DMS79 treated with DMSO at 0.1 percent for 48 hours (cell line): ENCODE measurements at regions not wholly inside any gene's neighbourhood (a gene's known extent, or its start where the extent isn't known, plus 50 kb on each side); places are given as distances from the start of the nearest gene placed in this dataset.
"Not testable (repeated sequence)": the region's sequence is repeated elsewhere in the genome, so short reads cannot be mapped to it uniquely, and the experiment has no call there.

Experiments
- DNase-seq: peaks from one replicate; lab custom pipeline; 2025; lab: John Stamatoyannopoulos, UW

DNA sequence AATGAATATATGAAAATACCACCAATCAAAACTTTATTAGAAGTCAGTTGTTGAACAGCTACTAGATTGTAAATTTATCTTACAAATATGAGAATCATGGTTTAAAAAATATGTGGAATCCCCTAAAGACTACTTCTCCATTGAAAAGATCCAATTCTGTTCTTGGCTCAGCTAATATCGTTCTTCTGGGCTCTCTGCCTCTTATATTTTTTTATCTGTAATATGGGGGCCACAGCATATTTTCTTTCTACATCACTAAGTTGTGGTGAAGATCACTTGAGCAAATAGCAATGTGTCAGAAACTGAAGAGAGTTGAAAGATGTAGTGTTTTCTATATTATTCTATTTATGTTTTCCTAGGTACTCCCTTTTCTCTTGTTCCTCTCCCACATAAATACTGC is 198.1 kb downstream of the FZD1 start:
- no peak for DNase-seq

DNA sequence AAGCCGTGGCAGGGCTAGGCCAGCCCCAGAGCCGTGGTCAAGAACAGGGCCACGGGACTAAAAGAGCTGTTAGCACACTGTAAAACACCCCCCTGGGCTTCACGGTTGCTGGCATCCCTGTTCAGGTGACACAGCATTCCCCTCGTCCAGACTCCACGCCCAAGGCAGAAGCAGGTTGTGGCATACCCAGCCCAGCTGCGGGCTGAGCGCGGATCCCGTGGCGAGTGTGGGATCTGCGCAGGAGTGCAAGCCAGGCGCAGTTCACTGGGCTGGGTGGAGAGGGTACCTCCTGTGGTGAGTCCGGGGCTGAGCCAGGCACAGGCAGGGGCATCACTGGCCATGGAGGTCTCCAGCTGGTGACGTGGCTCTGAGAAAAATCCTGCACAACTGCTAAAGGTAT is 199.1 kb downstream of the FZD1 start:
- DNase-seq = no peak

DNA sequence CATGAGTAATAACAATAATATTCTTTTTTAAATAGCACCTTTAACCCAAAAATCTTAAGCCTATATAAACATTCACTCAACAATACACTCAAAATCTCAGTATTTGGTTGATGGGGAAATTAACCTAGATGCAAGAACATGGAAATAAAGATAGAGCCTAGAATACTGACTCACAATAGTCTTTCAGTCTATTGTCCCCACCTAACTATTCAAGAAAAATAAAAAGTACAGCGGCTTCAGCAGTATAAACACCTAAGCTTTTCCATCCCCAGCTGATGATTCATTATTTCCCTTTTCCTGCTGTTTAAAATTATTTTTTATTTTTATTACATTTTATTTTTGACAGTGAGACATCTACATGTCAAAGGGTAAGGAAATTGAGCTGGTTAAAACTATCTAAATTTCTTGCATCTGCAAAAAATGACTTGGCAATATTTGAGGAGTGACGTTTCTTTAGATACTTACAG is 201.4 kb downstream of the FZD1 start:
- DNase-seq = no peak

DNA sequence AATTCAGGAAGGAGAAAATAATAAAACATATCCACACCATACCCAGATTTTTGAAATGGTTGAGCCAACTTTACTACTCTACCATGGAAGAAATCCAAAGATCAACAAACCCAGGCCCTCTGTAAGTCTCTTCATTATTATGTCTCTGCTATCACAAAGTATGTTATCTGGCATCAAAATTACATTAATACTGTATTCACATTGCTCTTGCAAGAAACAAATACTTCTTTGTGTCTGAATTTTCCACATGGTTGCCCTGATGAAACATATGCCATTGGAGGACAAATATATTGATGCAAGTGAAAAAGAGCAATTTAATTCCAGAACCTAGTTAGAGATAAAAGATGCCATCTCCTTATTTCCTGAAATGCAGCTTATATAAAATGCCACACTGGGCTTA is 204.0 kb downstream of the FZD1 start:
- DNase-seq = no peak

DNA sequence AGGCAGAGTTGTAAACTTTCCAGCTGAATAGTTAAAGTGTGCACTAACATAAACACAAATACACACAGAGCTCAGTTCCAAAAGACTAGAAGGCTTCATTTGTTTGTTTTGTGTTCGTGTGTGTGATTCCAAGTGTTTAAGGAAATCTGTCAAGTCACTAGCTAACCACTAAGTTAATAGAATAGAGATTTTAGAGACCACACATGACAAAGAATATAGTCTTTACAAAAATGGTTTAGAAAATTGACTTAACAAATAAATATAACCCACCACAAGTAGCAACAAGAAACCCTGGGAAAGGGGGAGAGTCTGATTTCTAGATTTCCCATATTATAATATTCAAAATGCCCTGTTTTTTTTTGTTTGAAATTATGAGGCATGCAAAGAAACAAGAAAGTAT is 209.4 kb downstream of the FZD1 start:
- DNase-seq = no peak

DNA sequence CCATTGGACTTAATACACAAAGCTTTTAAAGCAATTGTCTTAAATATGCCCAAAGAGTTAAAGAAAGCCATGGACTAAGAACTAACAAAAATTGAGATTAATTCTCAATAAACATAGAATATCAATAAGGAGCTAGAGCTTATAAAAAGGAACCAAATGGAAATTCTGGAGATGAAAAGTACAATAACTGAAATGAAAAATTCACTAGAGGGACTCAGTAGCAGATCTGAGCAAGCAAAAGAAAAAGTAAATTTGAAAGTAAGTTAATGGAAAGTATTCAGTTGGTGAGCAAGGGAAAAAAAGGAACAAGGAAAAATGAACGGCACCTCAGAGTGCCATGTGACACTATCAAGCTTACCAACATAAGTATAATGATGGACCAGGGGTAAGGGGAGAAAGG is 209.8 kb downstream of the FZD1 start:
- DNase-seq = no peak

DNA sequence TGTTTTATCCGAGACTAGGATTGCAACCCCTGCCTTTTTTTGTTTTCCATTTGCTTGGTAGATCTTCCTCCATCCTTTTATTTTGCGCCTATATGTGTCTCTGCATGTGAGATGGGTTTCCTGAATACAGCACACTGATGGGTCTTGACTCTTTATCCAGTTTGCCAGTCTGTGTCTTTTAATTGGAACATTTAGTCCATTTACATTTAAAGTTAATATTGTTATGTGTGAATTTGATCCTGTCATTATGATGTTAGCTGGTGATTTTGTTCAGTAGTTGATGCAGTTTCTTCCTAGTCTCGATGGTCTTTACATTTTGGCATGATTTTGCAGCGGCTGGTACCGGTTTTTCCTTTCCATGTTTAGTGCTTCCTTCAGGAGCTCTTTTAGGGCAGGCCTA is 216.2 kb downstream of the FZD1 start:
- not testable (repeated sequence) for DNase-seq

DNA sequence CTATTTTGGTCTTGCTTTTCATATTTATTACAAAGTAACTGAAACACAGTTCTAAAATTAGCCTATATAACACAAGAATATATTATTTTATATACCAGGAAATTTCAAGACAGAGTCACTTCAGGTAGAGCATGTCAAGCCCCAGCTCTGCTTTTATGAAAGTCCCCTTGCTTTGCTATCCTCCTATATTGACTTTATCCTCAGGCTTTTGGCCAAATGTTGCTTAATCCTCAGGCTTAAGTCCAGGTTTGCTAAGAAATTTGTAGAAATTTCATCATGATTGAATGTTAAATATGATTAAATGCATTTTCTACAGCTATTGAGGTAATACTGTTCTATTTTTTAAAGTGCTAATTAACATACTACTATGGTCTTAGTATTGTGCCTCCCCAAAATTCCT is 227.6 kb downstream of the FZD1 start:
- DNase-seq = no peak

DNA sequence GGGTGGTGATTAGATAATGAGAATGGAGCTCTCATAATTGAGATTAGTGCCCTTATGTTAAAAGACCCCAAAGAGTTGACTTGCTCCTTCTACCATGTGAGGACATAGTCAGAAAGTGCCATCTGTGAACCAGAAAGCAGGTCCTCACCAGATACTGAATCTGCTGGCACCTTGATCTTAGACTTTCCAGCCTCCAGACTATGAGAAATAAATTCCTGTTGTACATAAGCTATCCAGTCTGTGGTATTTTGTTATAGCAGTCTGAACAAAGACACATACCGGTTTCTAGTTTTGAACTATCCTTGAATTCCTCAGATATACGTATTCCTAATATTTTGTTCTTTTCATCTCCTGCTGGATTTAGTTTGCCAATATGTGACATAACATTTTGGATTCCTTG is 228.1 kb downstream of the FZD1 start:
- no peak for DNase-seq

DNA sequence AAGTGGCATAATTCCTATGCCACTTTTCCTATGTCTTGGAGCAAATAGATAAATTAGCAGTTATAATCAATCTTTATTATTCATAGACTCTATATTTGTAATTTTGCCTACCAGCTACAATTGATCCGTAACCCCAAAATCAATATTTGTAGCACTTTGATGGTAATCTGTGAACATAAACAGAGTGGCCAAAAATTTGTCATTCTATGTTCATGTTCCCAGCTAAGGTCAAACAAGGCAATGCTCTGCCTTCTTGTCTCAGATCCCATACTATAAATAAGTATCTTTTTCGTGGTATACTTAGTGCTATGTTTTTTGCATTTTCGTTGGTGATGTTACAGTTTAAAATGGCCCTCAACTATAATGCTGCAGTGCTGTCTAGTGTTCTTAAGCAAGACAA is 228.5 kb downstream of the FZD1 start:
- no peak for DNase-seq

DNA sequence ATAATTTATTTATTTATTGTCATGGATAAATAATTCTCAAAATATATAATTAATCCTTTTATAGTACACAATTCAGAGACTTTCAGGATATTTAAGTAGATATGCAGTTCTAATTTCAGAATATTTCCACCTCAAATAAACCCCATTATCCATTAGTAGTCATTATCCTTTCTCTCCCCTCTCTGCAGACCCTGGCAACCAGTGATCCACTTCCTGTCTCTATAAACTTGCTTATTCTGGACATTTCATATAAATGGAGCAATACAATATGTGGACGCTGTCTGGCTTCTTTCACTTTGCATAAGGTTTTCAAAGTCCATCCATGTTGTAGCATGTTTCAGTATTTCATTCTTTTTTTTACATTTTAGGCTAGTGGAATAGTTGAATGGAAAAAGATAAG is 230.2 kb downstream of the FZD1 start:
- DNase-seq = no peak

DNA sequence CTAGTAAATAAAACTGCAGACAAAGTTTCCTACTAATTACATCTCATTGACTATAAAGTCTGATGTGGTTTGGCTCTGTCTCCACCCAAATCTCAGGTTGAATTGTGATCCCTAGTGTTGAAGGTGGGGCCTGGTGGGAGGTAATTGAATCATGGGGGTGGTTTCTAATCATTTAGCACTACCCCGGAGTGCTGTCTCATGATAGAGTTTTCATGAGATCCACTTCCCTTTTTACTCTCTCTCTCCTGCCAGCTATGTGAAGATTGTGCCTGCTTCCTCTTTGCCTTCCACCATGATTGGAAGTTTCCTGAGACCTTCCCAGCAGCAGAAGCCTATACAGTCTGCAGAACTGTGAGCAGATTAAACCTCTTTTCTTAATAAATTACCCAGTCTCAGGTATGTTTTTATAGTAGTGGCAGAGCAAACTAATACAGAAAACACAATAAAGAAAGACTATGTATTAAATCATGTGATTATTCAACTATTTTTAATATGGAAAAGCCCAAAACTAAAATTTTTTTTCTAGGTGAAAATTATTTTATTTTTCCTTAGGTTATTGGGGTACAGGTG is 232.1 kb downstream of the FZD1 start:
- DNase-seq = no peak

DNA sequence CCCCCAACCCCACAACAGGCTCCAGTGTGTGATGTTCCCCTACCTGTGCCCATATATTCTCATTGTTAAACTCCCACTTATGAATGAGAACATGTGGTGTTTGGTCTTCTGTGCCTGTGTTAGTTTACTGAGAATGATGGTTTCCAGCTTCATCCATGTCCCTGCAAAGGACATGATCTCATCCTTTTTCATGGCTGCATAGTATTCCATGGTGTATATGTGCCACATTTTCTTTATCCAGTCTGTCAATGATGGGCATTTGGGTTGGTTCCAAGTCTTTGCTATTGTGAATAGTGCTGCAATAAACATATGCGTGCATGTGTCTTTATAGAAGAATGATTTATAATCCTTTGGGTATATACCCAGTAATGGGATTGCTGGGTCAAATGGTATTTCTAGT is 233.0 kb downstream of the FZD1 start:
- not testable (repeated sequence) for DNase-seq

DNA sequence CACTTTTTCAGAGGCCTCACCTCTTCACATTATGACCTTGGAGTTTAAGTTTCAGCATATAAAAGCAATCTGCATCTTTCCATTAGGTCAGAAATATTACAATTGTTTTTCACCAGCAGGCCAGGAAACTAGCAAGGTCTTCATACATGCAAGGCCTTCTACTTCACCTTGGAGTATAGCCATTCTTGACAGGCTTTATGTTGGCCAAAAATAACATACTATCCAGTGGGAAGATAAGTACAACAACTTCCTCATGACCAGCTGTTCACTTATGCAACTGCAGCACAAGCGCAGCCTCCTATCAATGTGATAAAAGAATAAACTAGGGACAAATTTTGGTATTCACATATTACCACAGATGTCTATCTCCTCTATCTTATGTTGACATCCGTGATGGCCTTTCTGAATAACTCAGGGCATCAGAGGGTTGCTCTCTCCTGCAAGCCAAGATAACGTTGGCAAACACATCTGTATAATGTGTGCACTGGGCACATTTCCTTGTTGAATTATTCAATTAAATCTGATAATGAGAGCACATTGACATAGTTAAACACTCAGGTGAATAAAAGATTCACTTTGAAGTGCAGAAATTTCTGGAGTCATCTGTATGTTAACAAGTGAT is 239.8 kb downstream of the FZD1 start:
- DNase-seq = no peak

DNA sequence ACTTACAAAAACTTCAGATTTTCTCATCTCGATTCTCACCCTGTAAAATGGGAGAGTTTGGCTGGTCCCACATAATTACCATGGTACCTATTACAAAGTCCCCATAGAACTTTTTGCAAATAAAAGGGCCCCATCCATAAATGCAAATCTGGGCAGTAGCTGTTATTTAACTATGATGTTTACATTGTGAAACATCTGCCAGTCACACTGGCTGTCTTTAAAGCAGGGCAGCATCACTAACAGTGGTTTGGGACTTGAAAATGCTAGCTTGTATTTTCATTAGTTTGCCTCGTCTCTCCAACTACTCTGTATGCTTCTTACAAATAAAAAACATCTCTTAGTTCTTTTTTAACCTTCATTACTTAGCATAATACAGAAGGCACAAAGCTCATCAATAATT is 240.7 kb downstream of the FZD1 start:
- DNase-seq = no peak

DNA sequence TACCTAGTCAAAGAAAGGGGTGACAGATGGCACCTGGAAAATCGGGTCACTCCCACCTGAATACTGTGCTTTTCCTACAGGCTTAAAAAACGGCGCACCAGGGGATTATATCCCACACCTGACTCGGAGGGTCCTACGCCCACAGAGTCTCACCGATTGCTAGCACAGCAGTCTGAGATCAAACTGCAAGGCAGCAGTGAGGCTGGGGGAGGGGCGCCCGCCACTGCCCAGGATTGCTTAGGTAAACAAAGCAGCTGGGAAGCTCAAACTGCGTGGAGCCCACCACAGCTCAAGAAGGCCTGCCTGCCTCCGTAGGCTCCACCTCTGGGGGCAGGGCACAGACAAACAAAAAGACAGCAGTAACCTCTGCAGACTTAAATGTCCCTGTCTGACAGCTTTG is 242.7 kb downstream of the FZD1 start:
- not testable (repeated sequence) for DNase-seq

DNA sequence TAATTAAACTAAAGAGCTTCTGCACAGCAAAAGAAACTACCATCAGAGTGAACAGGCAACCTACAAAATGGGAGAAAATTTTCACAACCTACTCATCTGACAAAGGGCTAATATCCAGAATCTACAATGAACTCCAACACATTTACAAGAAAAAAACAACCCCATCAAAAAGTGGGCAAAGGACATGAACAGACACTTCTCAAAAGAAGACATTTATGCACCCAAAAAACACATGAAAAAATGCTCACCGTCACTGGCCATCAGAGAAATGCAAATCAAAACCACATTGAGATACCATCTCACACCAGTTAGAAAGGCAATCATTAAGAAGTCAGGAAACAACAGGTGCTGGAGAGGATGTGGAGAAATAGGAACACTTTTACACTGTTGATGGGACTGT is 247.6 kb downstream of the FZD1 start:
- not testable (repeated sequence) for DNase-seq

DNA sequence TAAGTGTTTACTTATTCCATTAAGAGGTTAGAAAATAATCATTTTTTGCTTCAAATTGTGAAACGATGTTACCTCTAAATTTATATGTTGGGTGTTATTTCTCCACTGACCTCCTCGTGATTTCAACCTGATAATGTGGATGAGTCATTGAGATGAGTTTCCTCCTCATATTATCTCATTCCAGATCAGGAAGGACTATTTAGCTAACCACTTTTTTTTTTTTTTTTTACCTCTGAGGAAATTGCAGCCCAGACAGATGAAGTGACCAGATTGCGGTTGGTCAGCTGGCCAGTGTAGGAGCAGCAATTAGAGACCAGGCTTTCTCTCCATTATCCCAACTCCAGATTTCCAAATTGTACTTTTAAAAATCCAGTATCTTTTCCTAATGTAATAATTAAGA is 248.7 kb downstream of the FZD1 start:
- no peak for DNase-seq

DNA sequence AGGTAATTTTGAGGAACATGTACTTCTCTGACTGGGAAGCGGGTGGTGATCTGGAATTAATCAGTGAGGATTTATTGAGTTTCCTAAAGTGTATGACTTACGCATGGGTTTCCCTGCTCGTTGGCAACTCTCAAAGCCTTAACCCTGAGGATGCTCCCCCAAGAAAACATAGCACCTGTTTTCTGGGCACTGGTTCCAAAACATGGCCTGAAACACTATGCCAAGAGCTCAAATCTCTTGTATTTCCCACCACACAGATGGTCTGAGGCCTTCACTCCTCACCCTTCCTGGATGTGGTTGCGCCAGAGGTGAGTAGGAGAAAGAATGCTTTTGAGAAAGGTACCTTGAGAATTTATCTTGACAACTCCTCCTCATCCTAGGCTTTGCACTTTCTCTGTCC is 250.4 kb downstream of the FZD1 start:
- DNase-seq = no peak

DNA sequence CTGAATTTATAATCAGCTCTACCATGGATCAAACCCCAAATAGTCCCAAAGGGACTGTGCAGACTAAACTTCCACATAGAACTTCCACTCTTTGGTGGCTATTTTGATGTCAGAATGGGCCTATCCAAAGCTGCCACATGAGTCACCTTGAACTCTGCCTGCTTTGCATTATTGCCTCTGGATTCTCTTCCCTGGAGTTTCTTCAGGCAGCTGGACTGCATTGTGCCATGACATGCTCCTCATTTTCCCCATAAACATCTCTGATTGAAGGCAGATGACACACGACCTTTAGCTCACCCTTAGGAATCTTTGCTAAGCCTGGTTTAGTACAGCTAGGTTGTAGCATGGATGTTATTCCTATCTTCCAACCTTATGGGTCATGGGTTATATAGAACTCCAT is 251.7 kb downstream of the FZD1 start:
- DNase-seq = no peak

DNA sequence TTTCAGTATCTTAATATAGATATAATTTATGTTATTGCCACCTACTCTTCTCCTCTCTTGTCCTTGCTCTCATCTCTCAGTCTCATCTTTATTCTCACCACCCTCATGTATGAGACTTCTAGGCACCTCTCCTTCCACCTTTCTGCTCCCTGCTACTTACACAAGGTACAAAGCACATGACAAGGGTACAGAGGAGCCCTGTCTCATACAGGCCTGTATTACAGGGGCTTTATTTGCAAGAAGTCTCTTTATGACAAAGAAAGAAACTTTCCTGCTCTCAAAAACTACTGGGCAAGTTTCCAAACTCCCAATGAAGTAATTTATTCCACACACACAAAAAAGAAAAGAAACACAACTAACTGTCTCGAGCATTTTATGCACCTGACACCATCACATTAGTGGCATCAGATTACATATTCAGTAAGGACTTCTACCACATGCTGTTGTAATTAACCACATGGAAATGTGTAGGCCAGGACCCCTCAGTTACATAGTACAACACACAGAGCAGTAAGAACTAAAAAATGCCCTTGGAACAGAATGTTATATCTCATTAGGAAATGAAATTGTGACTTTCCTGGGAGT is 253.1 kb downstream of the FZD1 start:
- DNase-seq = peak; percentile 57

DNA sequence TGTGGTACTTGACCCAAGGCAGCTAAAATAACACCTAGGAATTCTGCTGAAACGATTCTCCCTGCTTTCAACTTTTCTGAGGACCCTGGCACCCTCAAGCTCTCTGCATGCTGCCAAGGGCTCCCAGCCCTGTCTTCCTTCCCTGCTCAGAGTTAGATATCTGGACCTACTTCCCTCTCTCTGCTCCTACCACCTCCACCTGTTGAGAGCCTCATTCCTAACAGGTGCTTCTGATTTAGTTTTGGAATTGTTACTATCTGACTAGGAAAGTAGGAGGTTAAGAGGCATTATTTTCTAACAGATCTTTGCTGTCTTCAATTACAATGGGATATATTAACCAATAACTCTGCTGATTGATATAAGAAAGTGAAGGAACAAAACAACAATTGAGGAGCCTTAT is 253.8 kb downstream of the FZD1 start:
- no peak for DNase-seq

DNA sequence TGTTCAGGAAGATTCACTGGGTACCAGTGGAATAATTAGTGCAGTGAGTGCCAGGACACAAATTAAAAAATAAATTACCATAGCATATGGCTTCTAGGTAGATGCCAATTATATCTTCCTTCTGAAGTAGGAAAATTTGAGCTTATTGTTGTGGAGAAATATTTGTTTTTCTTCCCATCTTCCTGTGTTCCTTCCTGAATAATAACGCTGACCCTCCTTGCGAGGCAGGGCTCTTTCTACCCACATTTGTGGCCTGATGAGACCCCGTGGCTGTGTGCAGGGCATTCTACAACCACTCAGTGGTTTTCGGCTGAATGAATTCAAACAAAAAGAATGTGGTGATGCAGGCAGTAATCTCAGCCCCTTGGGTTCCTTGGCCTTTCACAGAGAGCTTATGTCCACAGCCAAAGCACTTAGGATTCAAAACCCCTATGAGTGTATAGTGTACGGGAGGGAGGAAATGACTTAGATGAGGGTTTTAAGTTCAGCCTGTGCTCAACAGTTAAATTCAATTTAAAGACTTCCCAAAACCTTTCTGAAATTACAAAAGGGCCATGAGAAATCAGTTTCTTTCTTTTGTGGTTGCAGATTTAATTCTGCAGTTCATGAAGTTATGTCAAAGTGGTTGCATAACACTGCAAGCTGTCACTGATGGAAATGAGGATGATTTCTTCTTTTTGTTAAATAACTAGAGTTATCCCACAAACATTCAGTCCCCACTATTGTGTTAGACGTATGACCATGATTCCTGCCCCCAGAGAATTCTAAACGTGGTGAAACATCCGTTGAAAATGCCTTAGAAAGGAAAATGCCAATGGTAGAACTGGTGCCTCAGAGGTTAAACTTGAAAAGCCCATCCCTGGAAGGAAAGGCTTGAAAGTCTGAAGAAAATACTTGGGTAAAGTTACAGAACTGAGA is 255.3 kb downstream of the FZD1 start:
- peak; percentile 94 for DNase-seq
